GM19395 (cell line): ENCODE measurements at regions not wholly inside any gene's neighbourhood (a gene's known extent, or its start where the extent isn't known, plus 50 kb on each side); places are given as distances from the start of the nearest gene placed in this dataset.

Source experiments
- ATAC-seq: cut with Tn5 transposase; IDR thresholded peaks from one replicate; pipeline ENCODE4 v1.9.1; 2021; ENCODE audit warnings: mild to moderate bottlenecking, moderate library complexity; ENCODE audit not compliant: unreplicated experiment

- ATAC-seq: no peak
Measured at GRCh38 chr20:60543598-60543997, 585.4 kb downstream of the CDH26 start.

GRCh38 chr20:60553095-60553494, 594.9 kb downstream of the CDH26 start:
- no peak for ATAC-seq

- ATAC-seq: no peak
Measured at GRCh38 chr20:60558486-60558885, 600.3 kb downstream of the CDH26 start.

- ATAC-seq: no peak
Measured at GRCh38 chr20:60559462-60559861, 601.2 kb downstream of the CDH26 start.

- no peak for ATAC-seq
Measured at GRCh38 chr20:60561052-60561451, 602.8 kb downstream of the CDH26 start.

GRCh38 chr20:60565083-60565482, 606.9 kb downstream of the CDH26 start:
- ATAC-seq: no peak

GRCh38 chr20:60565551-60565950, 607.3 kb downstream of the CDH26 start:
- ATAC-seq: no peak

- ATAC-seq: no peak
Measured at GRCh38 chr20:60569116-60569515, 610.9 kb downstream of the CDH26 start.

- ATAC-seq: no peak
Measured at GRCh38 chr20:60570481-60571277, 612.5 kb downstream of the CDH26 start.

- ATAC-seq: no peak
Measured at GRCh38 chr20:60573003-60573680, 614.9 kb downstream of the CDH26 start.

- ATAC-seq: no peak
Measured at GRCh38 chr20:60576236-60576635, 618.0 kb downstream of the CDH26 start.

- no peak for ATAC-seq
Measured at GRCh38 chr20:60579941-60580515, 621.8 kb downstream of the CDH26 start.

GRCh38 chr20:60581606-60582115, 623.4 kb downstream of the CDH26 start:
- ATAC-seq: no peak

- ATAC-seq: no peak
Measured at GRCh38 chr20:60583741-60584140, 625.5 kb downstream of the CDH26 start.

- ATAC-seq: no peak
Measured at GRCh38 chr20:60584221-60584620, 626.0 kb downstream of the CDH26 start.

- no peak for ATAC-seq
Measured at GRCh38 chr20:60585651-60586050, 627.4 kb downstream of the CDH26 start.

- ATAC-seq: no peak
Measured at GRCh38 chr20:60586269-60587050, 628.2 kb downstream of the CDH26 start.

- no peak for ATAC-seq
Measured at GRCh38 chr20:60587986-60588385, 629.8 kb downstream of the CDH26 start.

- no peak for ATAC-seq
Measured at GRCh38 chr20:60589623-60590022, 631.4 kb downstream of the CDH26 start.

- ATAC-seq: no peak
Measured at GRCh38 chr20:60591172-60591799, 633.1 kb downstream of the CDH26 start.

- no peak for ATAC-seq
Measured at GRCh38 chr20:60598528-60598927, 640.3 kb downstream of the CDH26 start.
